ENCODE measurements at regions not wholly inside any gene's neighbourhood (a gene's known extent, or its start where the extent isn't known, plus 50 kb on each side); places are given as distances from the start of the nearest gene placed in this dataset.

- no peak for DNase-seq
These were observed 56.0 kb upstream of the HAND2 start for GRCh38 chr4:173585876-173586572.

GRCh38 chr4:173584506-173584905 lies 54.5 kb upstream of the HAND2 start:
- DNase-seq, result no peak

All from right kidney (tissue), 1 donor.